ENCODE measurements at regions not wholly inside any gene's neighbourhood (a gene's known extent, or its start where the extent isn't known, plus 50 kb on each side); places are given as distances from the start of the nearest gene placed in this dataset.
"Not testable (repeated sequence)": the region's sequence is repeated elsewhere in the genome, so short reads cannot be mapped to it uniquely, and the experiment has no call there.

DNA sequence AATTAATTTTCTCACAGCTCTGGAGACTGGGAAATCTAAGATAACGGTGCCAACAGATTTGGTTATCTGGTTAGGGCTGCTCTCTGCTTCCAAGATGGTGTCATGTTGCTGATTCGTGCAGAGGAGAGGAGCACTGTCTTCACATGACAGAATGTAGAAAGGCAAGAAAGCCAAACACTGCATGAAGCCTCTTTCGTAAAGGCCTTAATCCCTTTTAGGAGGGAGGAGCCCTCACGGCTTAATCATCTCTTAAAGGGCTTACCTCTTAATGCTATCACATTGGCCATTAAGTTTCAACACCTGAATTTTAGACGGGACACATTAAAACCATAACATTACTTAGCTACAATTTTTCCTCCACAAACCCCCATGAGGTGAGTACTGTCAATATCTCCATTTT lies 174.1 kb downstream of the COX18 start:
- Histone ChIP-seq H3K27me3 (ENCODE audit: control insufficient read depth in 1 of 2, insufficient read depth in 2 of 2, low read length in 2 of 2) (no peaks in the 10 kb centered on the region), H3K4me3 (ENCODE audit: low read depth in 1 of 2, low read length in 2 of 2) (no peak overlapping the region), H3K9me3 (ENCODE audit: control insufficient read depth in 2 of 2, insufficient read depth in 1 of 2, low read depth in 1 of 2, low read length in 1 of 2) (no peaks in the 10 kb centered on the region), H3K4me1 (ENCODE audit: control insufficient read depth in 2 of 2, insufficient read depth in 2 of 2, low read length in 1 of 2) (no peaks in the 10 kb centered on the region), H3K27ac (ENCODE audit: low read depth in 2 of 2, low read length in 1 of 2) (no peak overlapping the region), H3K36me3 (ENCODE audit: control insufficient read depth in 2 of 2, insufficient read depth in 2 of 2, low read length in 1 of 2) (no peaks in the 10 kb centered on the region)
- WGBS, 2 donors = 30 to 36% methylated on average over 5 of the region's 5 CpGs

DNA sequence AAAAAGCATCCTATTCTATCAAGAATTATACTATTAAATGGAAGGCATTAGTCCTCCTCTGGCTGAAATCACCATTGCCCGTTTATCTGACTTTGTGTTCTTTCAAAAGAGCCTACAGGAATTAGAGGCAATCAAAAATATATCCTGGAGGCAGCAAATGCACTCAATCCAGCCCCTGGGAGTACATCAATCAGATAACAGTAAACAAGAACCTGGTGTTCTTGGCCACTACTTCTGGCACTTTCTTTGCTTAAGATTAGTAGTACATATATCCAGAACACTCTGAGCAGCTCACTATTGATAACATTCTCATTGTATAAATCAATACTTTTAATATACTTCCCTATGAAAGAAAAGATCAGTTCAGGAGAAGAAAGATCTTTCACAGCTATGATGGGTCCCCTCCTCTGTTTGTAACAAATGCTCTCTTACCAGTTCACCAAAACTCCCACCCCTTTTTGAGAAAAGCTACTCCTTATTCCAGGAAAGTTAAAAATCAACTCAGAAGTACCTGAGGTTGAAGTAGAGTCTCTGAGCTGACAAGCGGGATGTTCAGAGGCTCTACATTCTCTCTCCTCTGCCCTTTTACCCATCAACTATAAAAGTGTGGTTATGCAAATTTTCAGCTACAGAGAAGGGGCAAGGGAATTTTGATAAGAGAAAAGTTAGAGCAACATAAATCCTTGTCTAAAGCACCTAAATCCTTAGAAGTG lies 176.0 kb downstream of the COX18 start:
- H3K27ac ChIP-seq (ENCODE audit: low read depth in 2 of 2, low read length in 1 of 2) = no peak overlapping the region

DNA sequence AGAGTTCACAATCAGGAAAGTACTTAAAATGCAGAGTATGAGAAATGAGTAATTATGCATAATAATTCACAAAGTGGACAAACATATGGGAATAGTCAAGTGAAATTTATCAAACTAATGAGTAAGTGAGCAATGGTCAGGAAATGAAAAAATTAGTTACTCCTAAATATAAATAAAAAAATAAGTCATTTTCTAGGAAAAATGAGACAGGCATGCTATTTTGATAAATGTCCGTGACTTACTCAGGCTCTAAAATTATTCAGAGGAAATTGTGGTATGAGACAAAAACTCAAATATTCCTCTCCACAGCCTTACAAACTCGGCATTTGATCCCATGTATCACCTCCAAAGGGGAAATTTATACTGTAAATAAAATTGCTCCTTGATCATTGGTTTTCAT lies 181.2 kb downstream of the COX18 start:
- Histone ChIP-seq H3K27me3 (ENCODE audit: control insufficient read depth in 1 of 2, insufficient read depth in 2 of 2, low read length in 2 of 2) (no peaks in the 10 kb centered on the region), H3K27ac (ENCODE audit: low read depth in 2 of 2, low read length in 1 of 2) (no peak overlapping the region), H3K4me3 (ENCODE audit: low read depth in 1 of 2, low read length in 2 of 2) (no peak overlapping the region), H3K36me3 (ENCODE audit: control insufficient read depth in 2 of 2, insufficient read depth in 2 of 2, low read length in 1 of 2) (no peaks in the 10 kb centered on the region), H3K4me1 (ENCODE audit: control insufficient read depth in 2 of 2, insufficient read depth in 2 of 2, low read length in 1 of 2) (no peaks in the 10 kb centered on the region), H3K9me3 (ENCODE audit: control insufficient read depth in 2 of 2, insufficient read depth in 1 of 2, low read depth in 1 of 2, low read length in 1 of 2) (no peaks in the 10 kb centered on the region)
- 60 to 62% methylated on average over 2 of the region's 2 CpGs for WGBS, 2 donors

More for the DNA sequence above, 176.0 kb downstream of the COX18 start:
- no peaks in the 10 kb centered on the region for H3K9me3 ChIP-seq (ENCODE audit: control insufficient read depth in 2 of 2, insufficient read depth in 1 of 2, low read depth in 1 of 2, low read length in 1 of 2)
- no peak overlapping the region for H3K4me3 ChIP-seq (ENCODE audit: low read depth in 1 of 2, low read length in 2 of 2)
- H3K4me1 ChIP-seq (ENCODE audit: control insufficient read depth in 2 of 2, insufficient read depth in 2 of 2, low read length in 1 of 2) = no peaks in the 10 kb centered on the region
- 55 to 58% methylated on average over 2 of the region's 2 CpGs for WGBS, 2 donors
- no peaks in the 10 kb centered on the region for H3K27me3 ChIP-seq (ENCODE audit: control insufficient read depth in 1 of 2, insufficient read depth in 2 of 2, low read length in 2 of 2)
- H3K36me3 ChIP-seq (ENCODE audit: control insufficient read depth in 2 of 2, insufficient read depth in 2 of 2, low read length in 1 of 2) = no peaks in the 10 kb centered on the region

DNA sequence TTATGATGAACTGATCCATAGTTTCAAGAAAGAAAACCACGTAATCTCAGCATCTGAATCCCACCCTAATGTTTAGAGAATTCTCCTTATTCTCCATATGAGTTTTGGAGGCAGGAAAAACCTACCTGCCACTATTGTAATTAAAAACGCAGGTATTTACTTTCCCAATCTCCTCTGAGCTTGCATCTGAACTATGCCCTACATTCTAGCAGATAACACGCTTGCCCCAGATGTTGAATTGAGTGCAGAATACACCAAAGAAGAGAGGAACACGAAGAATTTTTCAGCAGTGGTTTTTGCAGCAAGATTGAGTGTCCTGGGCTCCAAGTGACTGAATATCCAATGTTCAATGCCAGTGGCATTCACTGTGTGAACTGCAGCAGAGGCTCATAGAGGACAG lies 182.4 kb downstream of the COX18 start:
- Histone ChIP-seq H3K4me1 (ENCODE audit: control insufficient read depth in 2 of 2, insufficient read depth in 2 of 2, low read length in 1 of 2) (no peaks in the 10 kb centered on the region), H3K9me3 (ENCODE audit: control insufficient read depth in 2 of 2, insufficient read depth in 1 of 2, low read depth in 1 of 2, low read length in 1 of 2) (no peaks in the 10 kb centered on the region), H3K27me3 (ENCODE audit: control insufficient read depth in 1 of 2, insufficient read depth in 2 of 2, low read length in 2 of 2) (no peaks in the 10 kb centered on the region), H3K36me3 (ENCODE audit: control insufficient read depth in 2 of 2, insufficient read depth in 2 of 2, low read length in 1 of 2) (no peaks in the 10 kb centered on the region), H3K4me3 (ENCODE audit: low read depth in 1 of 2, low read length in 2 of 2) (no peak overlapping the region), H3K27ac (ENCODE audit: low read depth in 2 of 2, low read length in 1 of 2) (no peak overlapping the region)
- 39 to 56% methylated on average over 4 of the region's 4 CpGs for WGBS, 2 donors

DNA sequence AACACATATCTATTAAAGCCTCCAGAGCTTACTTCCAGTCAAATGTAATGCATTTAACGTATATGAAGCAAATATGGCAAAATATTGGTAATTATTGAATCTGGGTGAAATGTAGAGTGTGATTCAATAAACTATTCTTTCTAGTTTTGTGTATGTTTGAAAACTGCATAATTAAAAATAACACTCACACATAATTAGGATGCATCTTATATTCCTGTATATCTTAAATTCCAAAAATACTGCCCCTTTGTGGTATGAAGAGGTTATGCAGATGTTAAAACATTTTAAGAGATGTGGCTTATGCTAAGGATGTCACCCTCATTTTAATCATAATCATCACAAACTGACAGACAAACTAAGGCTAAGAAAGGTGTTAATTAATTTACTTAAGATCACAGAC lies 182.9 kb downstream of the COX18 start:
- H3K36me3 ChIP-seq (ENCODE audit: control insufficient read depth in 2 of 2, insufficient read depth in 2 of 2, low read length in 1 of 2) = no peaks in the 10 kb centered on the region
- H3K27ac ChIP-seq (ENCODE audit: low read depth in 2 of 2, low read length in 1 of 2) = no peak overlapping the region
- no peaks in the 10 kb centered on the region for H3K4me1 ChIP-seq (ENCODE audit: control insufficient read depth in 2 of 2, insufficient read depth in 2 of 2, low read length in 1 of 2)
- 84 to 93% methylated on average over 1 of the region's 1 CpG for WGBS, 2 donors
- no peaks in the 10 kb centered on the region for H3K27me3 ChIP-seq (ENCODE audit: control insufficient read depth in 1 of 2, insufficient read depth in 2 of 2, low read length in 2 of 2)
- no peak overlapping the region for H3K4me3 ChIP-seq (ENCODE audit: low read depth in 1 of 2, low read length in 2 of 2)
- no peaks in the 10 kb centered on the region for H3K9me3 ChIP-seq (ENCODE audit: control insufficient read depth in 2 of 2, insufficient read depth in 1 of 2, low read depth in 1 of 2, low read length in 1 of 2)

DNA sequence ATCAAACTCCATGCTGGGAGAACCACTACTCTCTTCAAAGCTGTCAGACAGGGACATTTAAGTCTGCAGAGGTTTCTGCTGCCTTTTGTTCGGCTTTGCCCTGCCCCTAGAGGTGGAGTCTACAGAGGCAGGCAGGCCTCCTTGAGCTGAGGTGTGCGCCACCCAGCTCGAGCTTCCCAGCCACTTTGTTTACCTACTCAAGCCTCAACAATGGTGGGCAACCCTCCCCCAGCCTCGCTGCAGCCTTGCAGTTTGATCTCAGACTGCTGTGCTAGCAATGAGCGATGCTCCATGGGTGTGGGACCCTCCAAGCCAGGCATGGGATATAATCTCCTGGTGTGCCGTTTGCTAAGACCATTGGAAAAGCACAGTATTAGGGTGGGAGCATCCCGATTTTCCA lies 185.3 kb downstream of the COX18 start:
- H3K9me3 ChIP-seq (ENCODE audit: control insufficient read depth in 2 of 2, insufficient read depth in 1 of 2, low read depth in 1 of 2, low read length in 1 of 2); H3K4me3 ChIP-seq (ENCODE audit: low read depth in 1 of 2, low read length in 2 of 2); H3K27ac ChIP-seq (ENCODE audit: low read depth in 2 of 2, low read length in 1 of 2); H3K4me1 ChIP-seq (ENCODE audit: control insufficient read depth in 2 of 2, insufficient read depth in 2 of 2, low read length in 1 of 2); H3K36me3 ChIP-seq (ENCODE audit: control insufficient read depth in 2 of 2, insufficient read depth in 2 of 2, low read length in 1 of 2); H3K27me3 ChIP-seq (ENCODE audit: control insufficient read depth in 1 of 2, insufficient read depth in 2 of 2, low read length in 2 of 2): not testable (repeated sequence)
- 80 to 86% methylated on average over 7 of the region's 7 CpGs for WGBS, 2 donors

DNA sequence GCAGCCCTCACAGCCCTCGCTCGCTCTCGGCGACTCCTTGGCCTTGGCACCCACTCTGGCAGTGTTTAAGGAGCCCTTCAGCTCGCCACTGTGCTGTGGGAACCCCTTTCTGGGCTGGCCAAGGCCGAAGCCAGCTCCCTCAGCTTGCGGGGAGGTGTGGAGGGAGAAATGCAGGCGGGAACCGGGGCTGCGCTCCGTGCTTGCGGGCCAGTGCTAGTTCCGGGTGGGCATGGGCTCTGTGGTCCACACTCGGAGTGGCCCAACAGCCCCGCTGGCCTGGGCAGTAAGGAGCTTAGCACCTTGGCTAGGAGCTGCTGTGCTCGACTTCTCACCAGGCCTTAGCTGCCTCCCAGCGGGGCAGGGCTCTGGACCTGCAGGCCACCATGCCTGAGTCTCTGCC lies 192.6 kb downstream of the COX18 start:
- H3K9me3 ChIP-seq (ENCODE audit: control insufficient read depth in 2 of 2, insufficient read depth in 1 of 2, low read depth in 1 of 2, low read length in 1 of 2) = no peaks in the 10 kb centered on the region
- no peaks in the 10 kb centered on the region for H3K27me3 ChIP-seq (ENCODE audit: control insufficient read depth in 1 of 2, insufficient read depth in 2 of 2, low read length in 2 of 2)
- H3K4me1 ChIP-seq (ENCODE audit: control insufficient read depth in 2 of 2, insufficient read depth in 2 of 2, low read length in 1 of 2) = no peaks in the 10 kb centered on the region
- H3K36me3 ChIP-seq (ENCODE audit: control insufficient read depth in 2 of 2, insufficient read depth in 2 of 2, low read length in 1 of 2) = no peaks in the 10 kb centered on the region
- 74 to 82% methylated on average over 13 to 17 of the region's 17 CpGs for WGBS, 2 donors
- H3K4me3 ChIP-seq (ENCODE audit: low read depth in 1 of 2, low read length in 2 of 2) = no peak overlapping the region
- no peak overlapping the region for H3K27ac ChIP-seq (ENCODE audit: low read depth in 2 of 2, low read length in 1 of 2)

DNA sequence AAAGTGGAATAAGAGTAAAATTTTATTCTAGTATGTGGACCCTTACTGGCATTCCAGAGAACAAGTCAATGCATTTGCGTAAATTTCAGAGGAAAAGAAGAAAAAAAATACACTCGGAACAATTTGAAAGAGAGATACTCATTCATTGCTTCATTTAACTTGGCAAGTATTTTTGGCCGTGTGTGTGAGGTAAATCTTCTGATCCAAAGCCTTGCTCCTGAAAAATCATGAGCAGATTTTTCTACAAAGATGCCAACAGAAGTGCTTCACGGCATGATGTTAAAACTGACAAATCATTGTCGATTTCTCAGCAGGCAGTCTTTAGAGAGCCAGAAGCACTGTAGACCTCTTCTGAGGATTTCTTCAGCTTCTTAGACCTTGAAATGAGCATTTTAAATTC lies 194.0 kb downstream of the COX18 start:
- Histone ChIP-seq H3K9me3 (ENCODE audit: control insufficient read depth in 2 of 2, insufficient read depth in 1 of 2, low read depth in 1 of 2, low read length in 1 of 2) (no peaks in the 10 kb centered on the region), H3K4me1 (ENCODE audit: control insufficient read depth in 2 of 2, insufficient read depth in 2 of 2, low read length in 1 of 2) (no peaks in the 10 kb centered on the region), H3K36me3 (ENCODE audit: control insufficient read depth in 2 of 2, insufficient read depth in 2 of 2, low read length in 1 of 2) (no peaks in the 10 kb centered on the region), H3K4me3 (ENCODE audit: low read depth in 1 of 2, low read length in 2 of 2) (no peak overlapping the region), H3K27ac (ENCODE audit: low read depth in 2 of 2, low read length in 1 of 2) (no peak overlapping the region), H3K27me3 (ENCODE audit: control insufficient read depth in 1 of 2, insufficient read depth in 2 of 2, low read length in 2 of 2) (no peaks in the 10 kb centered on the region)
- WGBS, 2 donors = 60 to 76% methylated on average over 5 of the region's 5 CpGs

DNA sequence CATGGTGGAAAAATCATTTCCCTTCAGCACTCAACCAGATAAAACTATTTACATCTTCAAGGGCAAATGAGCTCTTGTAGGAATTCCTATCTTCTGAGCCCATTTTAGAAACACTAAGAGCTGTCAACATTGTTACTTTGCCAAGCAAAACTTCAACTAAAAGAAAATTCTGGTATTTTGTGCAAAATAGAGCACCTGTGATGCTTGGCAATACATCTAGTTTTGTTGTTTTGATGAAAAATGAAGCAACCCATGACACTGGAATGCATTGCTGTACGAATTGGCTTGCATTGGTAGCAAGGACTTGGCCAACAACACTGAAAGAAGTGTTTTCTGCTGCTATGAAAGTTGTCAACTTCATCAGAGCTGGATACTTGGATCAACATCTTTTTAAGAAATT lies 194.4 kb downstream of the COX18 start:
- Histone ChIP-seq H3K4me1 (ENCODE audit: control insufficient read depth in 2 of 2, insufficient read depth in 2 of 2, low read length in 1 of 2) (no peaks in the 10 kb centered on the region), H3K27ac (ENCODE audit: low read depth in 2 of 2, low read length in 1 of 2) (no peak overlapping the region), H3K9me3 (ENCODE audit: control insufficient read depth in 2 of 2, insufficient read depth in 1 of 2, low read depth in 1 of 2, low read length in 1 of 2) (no peaks in the 10 kb centered on the region), H3K36me3 (ENCODE audit: control insufficient read depth in 2 of 2, insufficient read depth in 2 of 2, low read length in 1 of 2) (no peaks in the 10 kb centered on the region), H3K4me3 (ENCODE audit: low read depth in 1 of 2, low read length in 2 of 2) (no peak overlapping the region), H3K27me3 (ENCODE audit: control insufficient read depth in 1 of 2, insufficient read depth in 2 of 2, low read length in 2 of 2) (no peaks in the 10 kb centered on the region)
- 20 to 21% methylated on average over 1 of the region's 1 CpG for WGBS, 2 donors

DNA sequence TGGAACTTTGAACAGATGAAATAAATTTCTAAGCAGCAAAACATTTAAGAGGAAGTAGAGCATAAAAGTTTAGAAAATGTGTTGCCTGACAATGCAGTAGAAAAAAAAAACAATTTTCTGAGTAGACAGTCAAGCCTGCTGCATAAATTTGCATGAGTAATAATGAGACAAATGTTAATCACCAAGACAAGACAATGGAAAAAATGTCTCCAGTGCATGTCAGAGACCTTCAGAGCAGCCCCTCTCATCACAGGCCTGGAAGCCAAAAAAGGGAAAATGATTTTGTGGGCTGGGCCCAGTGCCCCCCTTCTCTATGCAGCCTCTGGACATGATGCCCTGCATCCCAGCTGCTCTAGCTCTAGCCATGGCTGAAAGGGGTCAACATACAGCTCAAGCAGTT lies 204.6 kb downstream of the COX18 start:
- no peak overlapping the region for H3K4me3 ChIP-seq (ENCODE audit: low read depth in 1 of 2, low read length in 2 of 2)
- H3K4me1 ChIP-seq (ENCODE audit: control insufficient read depth in 2 of 2, insufficient read depth in 2 of 2, low read length in 1 of 2) = no peaks in the 10 kb centered on the region
- no peaks in the 10 kb centered on the region for H3K27me3 ChIP-seq (ENCODE audit: control insufficient read depth in 1 of 2, insufficient read depth in 2 of 2, low read length in 2 of 2)
- H3K27ac ChIP-seq (ENCODE audit: low read depth in 2 of 2, low read length in 1 of 2) = no peak overlapping the region
- no peaks in the 10 kb centered on the region for H3K36me3 ChIP-seq (ENCODE audit: control insufficient read depth in 2 of 2, insufficient read depth in 2 of 2, low read length in 1 of 2)
- H3K9me3 ChIP-seq (ENCODE audit: control insufficient read depth in 2 of 2, insufficient read depth in 1 of 2, low read depth in 1 of 2, low read length in 1 of 2) = no peaks in the 10 kb centered on the region

Data from esophagus (tissue), 2 donors.